Neural progenitor cell (in vitro differentiated cells): ENCODE measurements at regions not wholly inside any gene's neighbourhood (a gene's known extent, or its start where the extent isn't known, plus 50 kb on each side); places are given as distances from the start of the nearest gene placed in this dataset.

Source experiments
- DNase-seq: peaks from one replicate; pipeline ENCODE4 v3.0.0-alpha.2; 2016; ENCODE audit warnings: low spot score
- H2AFZ ChIP-seq: fragments of 200-600 bp; sonication (generic); replicated peaks from 2 replicates; pipeline ENCODE4 v1.6.1; 2016; ENCODE audit warnings: antibody characterized with exemption
- H3F3A ChIP-seq: fragments of 200-600 bp; sonication (generic); 2 replicates; pipeline ENCODE4 v1.6.1; 2016; ENCODE audit warnings: antibody characterized with exemption, low read depth
- H3K27ac ChIP-seq: fragments of 200-600 bp; sonication (generic); 2 replicates; pipeline ENCODE4 v1.5.1; 2016; ENCODE audit warnings: mild to moderate bottlenecking
- H3K27me3 ChIP-seq: fragments of 200-600 bp; sonication (generic); 2 replicates; pipeline ENCODE4 v1.6.1; 2016; ENCODE audit warnings: mild to moderate bottlenecking, moderate library complexity
- H3K36me3 ChIP-seq: fragments of 200-600 bp; sonication (generic); 2 replicates; pipeline ENCODE4 v1.5.1; 2016
- H3K4me1 ChIP-seq: fragments of 200-600 bp; sonication (generic); 2 replicates; pipeline ENCODE4 v1.6.1; 2016; ENCODE audit warnings: mixed run types
- H3K4me2 ChIP-seq: fragments of 200-600 bp; sonication (generic); 2 replicates; pipeline ENCODE4 v1.6.1; 2016
- H3K4me3 ChIP-seq: fragments of 200-600 bp; sonication (generic); 2 replicates; pipeline ENCODE4 v1.5.1; 2016
- H3K79me2 ChIP-seq: fragments of 200-600 bp; sonication (generic); 2 replicates; pipeline ENCODE4 v1.6.1; 2016; ENCODE audit warnings: low read depth
- H3K9ac ChIP-seq: fragments of 200-600 bp; sonication (generic); 2 replicates; pipeline ENCODE4 v1.6.1; 2016
- H3K9me3 ChIP-seq: fragments of 200-600 bp; sonication (generic); 2 replicates; pipeline ENCODE4 v1.5.1; 2016; ENCODE audit warnings: low read depth
- H4K20me1 ChIP-seq: fragments of 200-600 bp; sonication (generic); 2 replicates; pipeline ENCODE4 v1.6.1; 2016; ENCODE audit warnings: low read depth
- H3K27ac Mint-ChIP-seq: 3 replicates; pipeline ENCODE4 v1.8.0; 2021; ENCODE audit warnings: mixed read lengths
- H3K27me3 Mint-ChIP-seq: 2 replicates; pipeline ENCODE4 v1.8.0; 2022; ENCODE audit warnings: low read depth, mild to moderate bottlenecking, inconsistent platforms, moderate library complexity, mixed read lengths; ENCODE audit not compliant: insufficient read depth
- H3K36me3 Mint-ChIP-seq: 3 replicates; pipeline ENCODE4 v1.8.0; 2021; ENCODE audit warnings: mixed read lengths
- H3K4me1 Mint-ChIP-seq: 3 replicates; pipeline ENCODE4 v1.8.0; 2021; ENCODE audit warnings: mixed read lengths
- H3K4me3 Mint-ChIP-seq: 3 replicates; pipeline ENCODE4 v1.8.0; 2021; ENCODE audit warnings: mild to moderate bottlenecking, moderate library complexity, mixed read lengths
- H3K9me3 Mint-ChIP-seq: 3 replicates; pipeline ENCODE4 v1.8.0; 2020; ENCODE audit warnings: mixed read lengths
- EZH2 ChIP-seq: fragments of 200-600 bp; sonication (generic); IDR thresholded peaks from 2 replicates; pipeline ENCODE4 v1.6.1; 2017; ENCODE audit warnings: antibody characterized with exemption, mild to moderate bottlenecking, moderate library complexity
- EZH2phosphoT487 ChIP-seq: fragments of 200-600 bp; sonication (generic); IDR thresholded peaks from 2 replicates; pipeline ENCODE4 v1.6.1; 2017; ENCODE audit warnings: antibody characterized with exemption
- TF ChIP-seq, protein P1 (sequence below): fragments of 200-600 bp; sonication (generic); IDR thresholded peaks from 2 replicates; pipeline ENCODE4 v1.5.1; 2017; ENCODE audit warnings: antibody characterized with exemption, mild to moderate bottlenecking

- peaks cover 32% of the 10 kb centered on the region for H3K4me1 Mint-ChIP-seq
- no peak overlapping the region for H3K9ac ChIP-seq
- no peak overlapping the region for H2AFZ ChIP-seq
- peaks cover 24% of the 10 kb centered on the region for H3K4me1 ChIP-seq
- H3K27ac Mint-ChIP-seq: no peak overlapping the region
- H3K4me2 ChIP-seq: no peak overlapping the region
- no peaks in the 10 kb centered on the region for H3K79me2 ChIP-seq
- H3K9me3 Mint-ChIP-seq: peaks cover 19% of the 10 kb centered on the region
- H3F3A ChIP-seq: peaks cover 33% of the 10 kb centered on the region
- TF ChIP-seq EZH2phosphoT487: no peak
- TF ChIP-seq, protein P1, sequence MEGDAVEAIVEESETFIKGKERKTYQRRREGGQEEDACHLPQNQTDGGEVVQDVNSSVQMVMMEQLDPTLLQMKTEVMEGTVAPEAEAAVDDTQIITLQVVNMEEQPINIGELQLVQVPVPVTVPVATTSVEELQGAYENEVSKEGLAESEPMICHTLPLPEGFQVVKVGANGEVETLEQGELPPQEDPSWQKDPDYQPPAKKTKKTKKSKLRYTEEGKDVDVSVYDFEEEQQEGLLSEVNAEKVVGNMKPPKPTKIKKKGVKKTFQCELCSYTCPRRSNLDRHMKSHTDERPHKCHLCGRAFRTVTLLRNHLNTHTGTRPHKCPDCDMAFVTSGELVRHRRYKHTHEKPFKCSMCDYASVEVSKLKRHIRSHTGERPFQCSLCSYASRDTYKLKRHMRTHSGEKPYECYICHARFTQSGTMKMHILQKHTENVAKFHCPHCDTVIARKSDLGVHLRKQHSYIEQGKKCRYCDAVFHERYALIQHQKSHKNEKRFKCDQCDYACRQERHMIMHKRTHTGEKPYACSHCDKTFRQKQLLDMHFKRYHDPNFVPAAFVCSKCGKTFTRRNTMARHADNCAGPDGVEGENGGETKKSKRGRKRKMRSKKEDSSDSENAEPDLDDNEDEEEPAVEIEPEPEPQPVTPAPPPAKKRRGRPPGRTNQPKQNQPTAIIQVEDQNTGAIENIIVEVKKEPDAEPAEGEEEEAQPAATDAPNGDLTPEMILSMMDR: no peak
- TF ChIP-seq EZH2: no peak
- peaks cover 16% of the 10 kb centered on the region for H4K20me1 ChIP-seq
- no peak overlapping the region for H3K4me3 Mint-ChIP-seq
- no peak overlapping the region for H3K27ac ChIP-seq
- no peak for DNase-seq
- peaks cover 34% of the 10 kb centered on the region for H3K27me3 ChIP-seq
- no peak overlapping the region for H3K4me3 ChIP-seq
- peaks cover 7% of the 10 kb centered on the region for H3K27me3 Mint-ChIP-seq
- H3K36me3 ChIP-seq: no peaks in the 10 kb centered on the region
- no peaks in the 10 kb centered on the region for H3K9me3 ChIP-seq
- H3K36me3 Mint-ChIP-seq: peaks cover 4% of the 10 kb centered on the region
Measured at GRCh38 chr5:4215143-4215542, 619.5 kb downstream of the IRX1 start.

DNA sequence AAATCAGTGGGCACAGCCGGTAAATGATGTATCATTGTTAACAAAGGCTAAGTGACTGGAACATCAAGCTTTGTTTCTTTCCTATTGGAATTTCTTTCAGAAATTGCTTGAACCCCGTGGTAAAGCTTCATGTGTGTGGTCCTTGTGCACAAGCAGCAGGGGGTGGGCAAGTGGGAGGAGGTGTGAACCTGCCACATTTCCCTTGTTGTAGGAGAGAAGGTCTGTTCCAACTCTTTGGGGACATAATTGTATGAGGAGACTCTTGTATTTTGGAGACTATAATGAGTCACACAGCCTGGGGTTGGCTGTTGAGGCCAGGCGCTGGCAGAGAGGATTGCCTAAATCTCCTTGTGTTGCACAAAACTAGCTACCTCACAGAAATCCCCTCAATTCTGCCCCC, 620.5 kb downstream of the IRX1 start:
- Mint-ChIP-seq H3K9me3 (peaks cover 18% of the 10 kb centered on the region), H3K27me3 (peaks cover 5% of the 10 kb centered on the region), H3K4me1 (peaks cover 29% of the 10 kb centered on the region)

GRCh38 chr5:4220016-4220415, 624.4 kb downstream of the IRX1 start:
- DNase-seq: no peak
- no peak overlapping the region for H3K4me2 ChIP-seq
- peaks cover 21% of the 10 kb centered on the region for H3K27me3 ChIP-seq
- no peaks in the 10 kb centered on the region for H3K79me2 ChIP-seq
- Mint-ChIP-seq H3K27me3 (peaks cover 2% of the 10 kb centered on the region), H3K4me1 (peaks cover 14% of the 10 kb centered on the region), H3K36me3 (peaks cover 4% of the 10 kb centered on the region), H3K9me3 (peaks cover 12% of the 10 kb centered on the region), H3K4me3 (no peak overlapping the region), H3K27ac (no peak overlapping the region)
- no peaks in the 10 kb centered on the region for H3K36me3 ChIP-seq
- no peak overlapping the region for H3K9ac ChIP-seq
- no peaks in the 10 kb centered on the region for H3K4me1 ChIP-seq
- no peaks in the 10 kb centered on the region for H3K9me3 ChIP-seq
- H3K4me3 ChIP-seq: no peak overlapping the region
- no peak overlapping the region for H2AFZ ChIP-seq
- no peak for TF ChIP-seq EZH2
- TF ChIP-seq, protein P1: no peak
- no peak for TF ChIP-seq EZH2phosphoT487
- no peaks in the 10 kb centered on the region for H3F3A ChIP-seq
- no peaks in the 10 kb centered on the region for H4K20me1 ChIP-seq
- no peak overlapping the region for H3K27ac ChIP-seq

More for the DNA sequence above, 620.5 kb downstream of the IRX1 start:
- H3K4me1 ChIP-seq: peaks cover 24% of the 10 kb centered on the region
- H3K4me3 ChIP-seq: no peak overlapping the region
- Mint-ChIP-seq H3K27ac (no peak overlapping the region), H3K36me3 (peaks cover 4% of the 10 kb centered on the region), H3K4me3 (no peak overlapping the region)
- no peaks in the 10 kb centered on the region for H3K9me3 ChIP-seq
- no peak overlapping the region for H3K9ac ChIP-seq
- H3K4me2 ChIP-seq: no peak overlapping the region
- peaks cover 34% of the 10 kb centered on the region for H3K27me3 ChIP-seq
- H3K27ac ChIP-seq: no peak overlapping the region
- DNase-seq: no peak
- no peak overlapping the region for H2AFZ ChIP-seq
- H3K79me2 ChIP-seq: no peaks in the 10 kb centered on the region
- peaks cover 33% of the 10 kb centered on the region for H3F3A ChIP-seq
- H3K36me3 ChIP-seq: no peaks in the 10 kb centered on the region
- H4K20me1 ChIP-seq: peaks cover 16% of the 10 kb centered on the region
- no peak for TF ChIP-seq EZH2
- TF ChIP-seq, protein P1: no peak
- TF ChIP-seq EZH2phosphoT487: no peak
